ENCODE measurements at regions not wholly inside any gene's neighbourhood (a gene's known extent, or its start where the extent isn't known, plus 50 kb on each side); places are given as distances from the start of the nearest gene placed in this dataset.

DNA sequence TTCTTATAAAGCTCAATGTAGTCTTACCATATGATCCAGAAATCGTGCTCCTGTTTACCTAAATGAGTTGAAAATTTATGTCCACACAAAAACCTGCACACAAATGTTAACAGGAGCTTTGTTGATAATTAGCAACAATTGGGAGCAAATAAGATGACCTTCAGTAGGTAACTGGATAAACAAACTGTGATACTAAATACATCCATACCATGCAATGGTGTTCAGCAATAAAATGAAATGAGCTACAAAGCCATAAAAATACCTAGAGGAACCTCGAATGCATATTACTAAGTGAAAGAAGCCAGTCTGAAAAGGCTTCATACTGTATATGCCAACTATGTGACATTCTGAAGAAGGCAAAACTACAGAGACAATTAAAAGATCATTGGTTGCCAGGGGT, 185.6 kb upstream of the HNRNPA3 start:
- DNase-seq, result no peak

DNA sequence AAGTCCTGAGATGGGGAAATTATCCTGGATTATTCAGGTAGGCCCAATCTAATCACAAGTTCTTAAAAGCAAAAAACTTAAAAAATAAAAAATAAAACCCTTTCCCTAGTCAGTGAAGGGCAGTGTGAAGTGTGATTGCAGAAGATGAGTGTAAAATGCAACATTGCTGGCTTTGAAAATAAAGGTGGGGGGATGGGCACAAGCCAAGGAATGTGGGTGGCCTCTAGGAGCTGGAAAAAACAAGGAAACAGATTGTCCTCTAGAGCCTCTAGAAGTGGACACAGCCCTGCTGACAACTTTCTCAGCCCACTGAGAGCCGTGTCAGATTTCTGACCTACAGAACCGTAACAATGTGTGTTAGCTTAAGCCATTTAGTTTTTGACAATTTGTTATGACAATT, 184.3 kb upstream of the HNRNPA3 start:
- no peak for DNase-seq

DNA sequence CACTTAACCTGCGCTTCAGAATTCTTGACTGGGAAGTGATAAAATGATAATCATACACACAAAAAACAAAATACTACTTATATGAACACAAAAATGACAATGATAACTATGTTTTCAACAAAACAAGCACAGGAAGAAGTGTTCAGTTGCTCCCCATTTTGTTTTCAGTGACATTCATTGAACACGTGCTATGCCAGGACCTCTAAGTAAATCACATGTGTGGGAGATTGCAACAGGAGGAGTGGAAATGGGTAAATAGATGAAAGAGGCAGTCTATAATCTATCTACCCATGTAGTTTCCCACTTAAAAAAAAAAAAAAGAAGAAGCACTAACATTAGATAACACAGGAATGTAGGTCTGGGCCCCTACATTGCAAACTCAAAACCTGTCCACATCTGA, 183.5 kb upstream of the HNRNPA3 start:
- no peak for DNase-seq

DNA sequence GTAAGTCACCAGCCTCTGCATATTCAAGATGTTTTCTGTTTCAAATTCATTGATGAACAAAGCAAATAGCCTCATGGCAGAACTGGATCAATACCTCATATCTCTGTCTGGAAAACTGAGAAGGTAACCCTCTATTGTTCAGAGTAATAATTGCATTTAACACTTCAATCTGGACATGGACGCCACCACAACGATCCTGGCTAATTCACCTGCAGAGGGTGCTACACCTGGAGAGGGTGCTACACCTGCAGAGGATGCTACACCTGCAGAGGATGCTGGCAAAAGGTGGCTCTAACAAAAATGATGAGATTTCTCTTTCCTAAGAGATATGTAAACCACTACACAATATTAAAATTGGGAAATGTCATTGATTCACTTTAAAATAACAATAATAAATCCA, 183.1 kb upstream of the HNRNPA3 start:
- no peak for DNase-seq

DNA sequence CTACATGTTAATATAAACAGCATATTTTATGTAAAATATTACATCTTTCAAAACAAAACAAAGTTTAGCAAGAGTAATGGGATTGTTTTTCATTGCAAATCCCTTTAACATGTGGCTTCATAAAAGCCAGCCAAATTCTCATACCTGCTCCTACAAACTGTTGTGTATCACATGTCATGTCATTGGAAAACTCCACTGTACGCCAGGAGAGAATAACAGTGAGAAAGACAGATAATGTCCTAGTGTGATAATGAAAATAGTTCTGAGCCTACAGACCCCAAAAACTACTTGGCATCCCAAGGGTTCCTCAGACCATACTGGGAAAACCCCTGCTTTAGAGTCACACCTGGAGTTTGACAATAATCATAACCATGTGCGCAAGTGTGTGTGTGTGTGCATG, 182.7 kb upstream of the HNRNPA3 start:
- no peak for DNase-seq

DNA sequence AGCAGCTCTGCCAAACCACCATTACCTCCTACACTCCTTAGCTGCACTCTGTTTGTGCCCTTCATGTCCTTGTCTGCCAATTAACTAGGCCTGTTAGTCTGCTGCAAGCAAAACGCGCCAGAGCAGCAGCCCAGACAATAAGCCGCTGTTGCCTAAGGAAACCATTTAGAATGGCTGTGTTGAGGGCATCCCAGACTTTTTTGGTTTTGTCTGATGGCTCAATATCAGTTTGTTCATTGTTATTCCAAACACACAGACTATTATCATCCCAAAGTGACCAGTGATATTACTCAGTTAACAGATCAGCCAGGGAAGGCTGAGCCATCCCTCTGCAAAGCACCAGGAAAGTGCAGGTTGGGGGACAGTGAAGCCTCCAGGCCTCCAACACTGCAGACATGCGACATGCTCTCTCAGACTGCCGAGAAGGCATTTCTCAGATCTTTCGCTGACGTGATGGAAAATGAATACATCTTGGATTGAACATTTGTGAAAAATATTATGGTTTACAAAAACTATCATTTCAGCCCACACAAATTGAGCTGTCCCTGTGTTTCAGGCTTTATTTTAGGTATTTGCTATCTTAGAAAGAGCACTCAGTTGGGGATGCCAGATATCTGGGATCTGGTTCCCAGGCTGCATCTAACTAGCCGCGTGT, 182.0 kb upstream of the HNRNPA3 start:
- DNase-seq, result no peak

DNA sequence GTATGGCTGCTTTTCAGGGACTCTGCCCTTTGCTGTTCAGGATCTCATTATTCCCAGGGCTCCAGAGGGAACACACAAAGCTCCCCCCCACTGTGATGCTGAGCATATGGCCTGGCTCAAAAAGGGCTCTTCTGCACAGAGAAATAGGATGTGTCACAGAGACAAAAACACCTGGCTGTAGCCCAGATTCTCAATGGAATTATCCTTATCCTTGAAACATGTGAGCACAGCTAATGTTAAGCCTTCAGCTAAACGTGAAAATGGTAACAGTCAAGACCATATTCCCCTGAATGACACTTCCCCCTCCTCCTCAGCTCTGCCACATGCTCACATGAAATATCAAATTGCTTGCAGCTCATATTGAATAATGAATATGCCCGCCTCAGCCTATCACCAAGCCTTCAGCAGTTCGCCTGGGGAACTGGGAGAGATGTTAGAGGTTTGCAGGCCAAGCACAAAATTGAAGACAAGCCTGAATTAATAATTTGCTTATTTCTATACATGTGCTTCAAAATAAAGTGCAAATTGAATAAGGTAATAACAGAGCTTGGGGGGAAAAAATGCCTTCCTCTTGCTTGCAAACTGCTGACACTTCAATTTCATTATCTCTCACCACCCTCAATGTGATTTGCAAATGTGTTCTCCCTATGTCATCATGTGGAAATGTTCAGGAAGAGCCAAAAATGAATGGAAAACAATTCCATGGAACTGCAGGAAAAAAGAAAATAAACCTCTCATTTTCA, 181.0 kb upstream of the HNRNPA3 start:
- DNase-seq, result no peak

DNA sequence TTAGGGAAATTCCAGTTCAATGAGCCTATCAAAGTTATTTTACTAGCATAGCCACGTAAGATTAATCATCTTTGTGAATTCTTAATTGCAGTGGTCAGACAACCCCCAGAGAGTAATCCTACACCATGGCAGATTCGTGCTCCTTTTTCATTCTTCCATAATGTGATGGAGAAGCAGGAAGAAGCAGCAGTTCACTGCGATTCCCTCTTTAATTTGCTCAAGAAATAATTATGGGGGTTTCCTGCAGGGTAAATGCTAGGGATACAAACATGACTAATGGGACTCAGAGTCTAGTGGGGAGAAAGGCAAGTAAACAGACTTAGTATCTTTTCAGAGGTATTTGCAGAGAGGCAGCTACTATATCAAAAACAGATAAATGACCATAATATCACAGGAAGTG, 175.8 kb upstream of the HNRNPA3 start:
- DNase-seq, result no peak

DNA sequence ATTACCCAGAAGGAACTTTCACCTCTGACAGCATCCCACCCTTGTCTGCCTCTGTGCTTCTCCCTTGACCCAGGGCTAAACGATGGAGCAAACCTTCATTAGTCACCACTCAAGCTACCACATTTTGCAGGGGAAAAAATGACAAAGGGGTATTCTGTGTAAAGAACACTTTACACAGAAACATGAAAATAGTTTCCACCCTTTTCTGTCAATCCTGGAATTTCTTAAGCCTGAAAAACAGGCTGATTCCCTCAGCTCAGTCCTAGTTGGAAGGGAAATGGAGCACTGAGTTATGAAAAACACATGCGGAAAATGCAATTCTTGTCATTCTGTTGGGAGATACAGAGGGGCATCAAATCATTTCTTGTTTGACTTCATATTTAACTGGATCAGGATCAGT, 175.0 kb upstream of the HNRNPA3 start:
- DNase-seq, result no peak

DNA sequence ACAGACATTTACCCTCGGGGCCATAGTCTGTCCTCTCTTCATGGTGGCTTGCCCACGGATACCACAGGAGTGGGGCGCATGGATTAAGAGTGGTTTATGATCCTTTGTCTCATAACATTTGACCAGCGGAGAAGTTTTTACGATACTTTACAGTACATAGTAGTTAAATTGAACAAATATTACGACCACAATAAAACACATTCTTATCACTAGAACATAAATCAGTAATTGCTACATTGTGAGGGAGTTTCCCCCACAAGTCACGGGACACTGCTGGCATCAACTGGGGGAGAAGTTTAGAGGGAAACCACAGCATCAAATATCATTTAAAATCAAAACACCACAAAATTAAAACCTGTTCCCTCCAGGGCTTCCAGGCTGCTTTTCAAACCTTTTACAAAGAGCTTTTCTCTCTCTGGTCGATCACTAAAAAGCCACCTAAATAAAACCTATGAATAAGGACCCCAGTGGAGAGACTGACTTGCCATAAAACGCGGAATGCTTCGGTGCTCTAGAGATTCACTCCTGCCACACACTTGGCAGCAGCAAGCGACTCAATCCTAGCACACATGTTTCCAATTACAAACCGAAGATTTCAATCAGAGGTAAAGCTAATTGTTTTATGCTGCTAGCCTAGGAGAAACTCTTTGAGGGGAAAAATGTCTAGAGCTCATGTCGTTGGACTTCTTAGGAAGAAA, 173.7 kb upstream of the HNRNPA3 start:
- no peak for DNase-seq

DNA sequence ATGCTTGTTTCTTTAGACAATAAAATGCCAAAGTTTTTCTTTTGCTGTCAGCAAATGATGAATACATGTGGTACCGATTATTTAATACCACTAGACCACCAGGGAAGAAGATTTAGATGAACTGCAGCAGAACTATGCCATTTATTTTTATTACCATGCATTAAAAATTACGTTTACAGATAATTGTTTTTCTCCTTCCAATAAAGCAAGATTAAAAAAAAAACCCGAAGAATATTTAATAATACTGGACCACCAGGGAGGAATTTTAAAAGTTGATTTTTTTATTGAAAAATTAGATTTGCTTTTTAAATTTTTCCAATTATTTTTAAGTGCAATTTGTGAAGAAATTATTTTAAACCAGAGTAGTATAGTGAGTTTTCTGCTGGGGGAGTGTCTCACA, 170.3 kb upstream of the HNRNPA3 start:
- no peak for DNase-seq

DNA sequence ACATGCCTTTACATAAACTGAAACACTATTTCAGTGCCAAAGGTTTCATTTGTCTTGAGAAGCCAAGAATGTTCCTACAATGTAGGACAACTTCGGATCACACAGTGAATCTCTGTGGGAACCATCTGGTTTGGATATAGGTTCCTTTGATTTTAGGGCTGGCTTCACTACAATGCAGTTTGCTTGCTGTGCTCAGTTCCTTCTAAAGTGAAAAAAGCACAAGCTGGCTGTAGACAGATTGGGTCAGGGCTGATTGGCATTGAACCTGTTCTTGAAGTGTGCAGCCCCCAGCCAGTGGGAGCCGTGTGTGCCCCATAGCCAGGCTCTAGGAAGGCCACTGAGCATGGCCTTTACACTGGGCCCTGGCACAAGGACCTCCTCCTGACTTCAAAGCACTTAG, 167.9 kb upstream of the HNRNPA3 start:
- no peak for DNase-seq

DNA sequence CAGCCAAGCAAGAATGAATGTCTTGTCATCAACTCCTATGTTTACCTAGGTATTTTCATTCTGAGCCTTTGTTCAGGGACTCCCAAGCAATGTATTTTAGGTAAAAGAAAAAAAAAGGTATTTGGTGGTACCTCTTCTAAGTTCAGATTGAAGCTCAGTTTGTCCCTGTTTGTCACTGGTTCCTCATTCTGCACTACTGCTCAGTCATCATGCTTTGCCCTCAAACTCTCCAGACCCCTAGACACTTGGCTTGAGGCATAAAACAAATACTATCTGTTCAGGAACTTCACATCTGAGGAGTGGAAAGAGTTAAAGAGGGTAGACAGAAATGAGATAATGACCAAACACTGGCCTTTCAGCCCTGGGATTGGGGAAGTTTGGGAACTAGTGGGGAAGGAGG, 163.6 kb upstream of the HNRNPA3 start:
- no peak for DNase-seq

DNA sequence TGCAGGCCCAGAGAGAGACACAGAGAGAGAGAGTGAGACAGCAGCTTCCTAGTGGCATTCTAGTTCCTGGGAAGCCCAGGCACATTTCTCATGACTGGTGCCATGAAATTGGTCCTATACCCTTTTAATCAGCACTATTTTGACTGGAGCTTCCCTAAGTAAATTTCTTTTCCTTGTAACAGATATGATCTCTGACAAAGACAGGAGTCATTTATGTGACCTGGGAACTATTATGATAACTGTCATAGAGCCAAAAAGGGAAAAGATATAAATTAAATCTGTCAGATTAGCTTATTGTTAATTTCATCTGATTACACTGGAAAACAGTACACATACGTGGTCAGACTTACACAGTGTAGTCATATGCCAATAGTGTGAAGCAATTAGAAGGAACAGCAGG, 161.3 kb upstream of the HNRNPA3 start:
- no peak for DNase-seq

DNA sequence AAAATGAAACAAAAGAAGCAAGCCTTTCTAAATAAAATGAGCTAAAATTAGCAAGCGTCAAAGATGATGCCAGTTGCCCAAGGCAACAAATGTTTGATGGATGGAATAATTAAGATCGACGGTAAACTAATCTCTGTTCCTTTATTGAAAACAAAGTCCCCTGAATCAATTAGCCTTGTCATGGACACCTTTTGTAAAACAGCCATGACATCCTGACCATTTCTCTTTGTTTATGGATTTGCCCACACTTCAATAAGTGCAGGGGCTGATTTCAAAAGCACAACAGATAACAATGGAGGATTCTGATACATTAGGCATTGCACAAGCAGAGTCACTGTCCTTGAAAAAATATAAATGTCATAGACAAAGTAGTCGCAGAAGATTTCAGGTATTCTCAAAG, 160.1 kb upstream of the HNRNPA3 start:
- DNase-seq, result no peak

DNA sequence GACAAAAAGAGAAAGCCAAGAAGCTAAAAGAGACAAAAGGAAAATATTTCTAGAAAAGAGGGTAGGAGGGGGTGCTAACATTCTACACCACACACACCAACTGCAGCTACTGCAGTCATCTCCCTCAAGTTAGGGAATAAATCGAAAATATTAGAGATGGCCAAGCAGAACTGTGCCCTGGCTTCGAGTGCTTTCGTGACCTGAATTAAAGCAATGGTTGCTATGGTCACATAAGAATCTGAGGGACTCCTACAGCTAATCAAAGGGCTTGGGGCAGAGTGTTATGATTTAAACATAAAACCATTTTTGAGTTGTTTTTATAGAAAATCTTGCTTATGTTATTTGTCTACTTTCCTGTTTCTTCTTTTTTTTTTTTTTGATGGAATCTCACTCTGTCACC, 159.6 kb upstream of the HNRNPA3 start:
- no peak for DNase-seq

DNA sequence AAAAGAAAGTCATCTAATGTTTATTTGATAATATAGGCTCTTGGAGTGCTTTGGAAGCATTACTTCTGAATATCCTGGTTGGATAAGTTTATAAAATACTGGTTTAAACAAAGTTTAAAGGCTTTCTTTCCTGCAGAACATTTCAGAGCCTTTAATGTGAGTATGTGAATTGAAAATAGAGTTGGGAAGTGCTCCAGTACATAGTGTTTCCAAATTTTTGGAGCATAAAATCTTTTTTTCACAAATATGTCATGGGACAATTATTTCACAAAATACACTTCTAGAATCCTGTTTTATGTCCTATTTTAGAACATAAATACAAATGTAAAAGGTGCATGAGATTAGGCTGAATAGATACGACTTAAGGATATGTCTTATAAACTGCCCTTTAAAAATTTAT, 158.9 kb upstream of the HNRNPA3 start:
- DNase-seq, result no peak

DNA sequence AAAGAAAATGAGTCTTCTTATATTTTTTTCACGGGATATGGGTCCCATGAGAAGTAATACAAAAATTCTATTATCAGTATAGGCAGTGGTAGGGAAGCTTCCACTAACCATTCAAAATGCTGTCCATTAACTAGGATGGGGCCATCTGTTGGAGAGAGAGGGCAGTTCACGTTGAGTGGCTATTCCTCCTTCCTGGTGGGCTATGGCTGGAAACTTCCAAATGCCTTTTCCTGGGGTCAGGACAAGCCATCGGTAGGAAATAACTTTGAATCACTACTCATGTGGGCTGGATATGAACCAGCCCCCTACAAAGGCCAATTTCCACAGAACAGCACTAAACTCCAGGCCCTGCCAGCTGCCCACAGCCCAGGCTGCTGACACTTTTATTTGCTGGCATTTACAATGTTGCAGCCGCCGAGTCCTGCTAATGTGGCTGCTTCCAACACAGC, 156.1 kb upstream of the HNRNPA3 start:
- DNase-seq, result no peak

DNA sequence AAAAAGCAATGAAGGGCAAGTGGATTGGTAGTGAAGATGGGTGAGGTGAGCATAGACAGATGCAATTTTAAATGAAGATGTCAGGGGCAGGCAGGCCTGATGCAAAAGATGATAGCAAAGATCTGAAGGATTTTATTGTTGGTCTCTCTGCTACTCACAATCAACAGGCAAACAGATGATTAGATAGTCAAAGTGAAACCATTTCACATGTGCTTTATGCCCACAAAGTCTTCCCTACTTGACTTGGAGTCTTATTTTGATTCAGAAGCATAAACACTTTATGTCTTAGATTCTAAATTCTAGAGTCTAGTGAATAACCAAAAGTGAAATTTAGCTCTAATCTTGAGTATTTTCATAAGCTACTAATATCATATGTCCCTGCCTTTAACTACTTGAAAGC, 153.8 kb upstream of the HNRNPA3 start:
- DNase-seq, result no peak

DNA sequence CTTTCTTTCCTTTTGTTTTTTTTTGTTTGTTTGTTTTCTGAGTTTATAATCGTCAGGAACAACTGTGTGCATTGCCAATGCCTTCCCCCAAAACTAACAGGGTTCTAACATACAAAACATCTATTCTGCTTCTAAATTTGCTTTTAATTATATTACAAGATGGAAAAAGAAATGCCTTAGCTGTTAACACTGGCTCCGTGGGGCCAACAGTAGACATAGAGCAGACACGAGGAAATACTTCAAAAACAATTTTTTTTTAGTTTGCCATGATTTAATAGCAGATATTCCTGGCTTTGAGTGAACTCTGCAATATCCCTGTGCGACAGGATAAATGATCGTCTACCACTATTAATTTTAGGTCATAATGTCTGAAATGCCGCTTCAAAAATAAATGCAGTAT, 153.3 kb upstream of the HNRNPA3 start:
- DNase-seq, result no peak

DNA sequence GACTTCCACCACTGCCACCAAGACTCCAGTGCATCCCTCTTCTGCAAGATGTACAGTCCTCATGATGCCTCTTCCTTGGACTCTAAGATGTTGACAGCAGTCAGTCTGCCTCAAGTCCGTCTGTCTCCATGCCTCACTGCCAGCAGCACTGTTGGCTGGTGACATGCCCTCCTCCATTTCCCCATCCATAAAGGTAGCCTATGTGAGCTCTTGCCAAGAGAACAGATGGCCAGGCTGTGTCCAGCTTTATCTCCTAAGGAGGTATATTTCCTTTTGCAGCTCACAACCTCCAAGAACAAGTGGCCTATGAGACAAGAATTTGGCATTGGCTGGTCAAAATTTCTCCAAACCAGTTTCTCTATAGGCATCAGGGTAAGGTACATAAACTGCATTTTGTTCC, 149.3 kb upstream of the HNRNPA3 start:
- DNase-seq, result no peak

DNA sequence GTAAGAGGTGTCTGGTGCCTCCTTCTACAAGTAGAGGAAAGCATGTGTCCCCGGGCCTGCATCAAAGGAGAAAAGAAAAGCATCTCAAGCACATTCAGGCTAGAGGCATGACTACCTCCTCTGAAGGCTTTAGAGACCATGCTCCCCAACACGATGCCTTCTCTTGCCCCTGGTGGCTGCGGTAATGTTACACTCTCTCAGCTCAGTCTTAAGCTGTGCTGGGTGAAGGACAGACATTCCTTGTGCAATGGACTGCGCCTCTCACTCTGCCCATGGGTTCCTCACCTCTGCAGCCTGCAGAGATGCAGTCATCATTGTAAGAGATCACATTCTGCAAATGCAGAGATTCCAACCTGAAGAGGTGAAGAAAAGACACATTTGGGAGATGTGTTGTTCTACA, 148.2 kb upstream of the HNRNPA3 start:
- DNase-seq, result no peak

DNA sequence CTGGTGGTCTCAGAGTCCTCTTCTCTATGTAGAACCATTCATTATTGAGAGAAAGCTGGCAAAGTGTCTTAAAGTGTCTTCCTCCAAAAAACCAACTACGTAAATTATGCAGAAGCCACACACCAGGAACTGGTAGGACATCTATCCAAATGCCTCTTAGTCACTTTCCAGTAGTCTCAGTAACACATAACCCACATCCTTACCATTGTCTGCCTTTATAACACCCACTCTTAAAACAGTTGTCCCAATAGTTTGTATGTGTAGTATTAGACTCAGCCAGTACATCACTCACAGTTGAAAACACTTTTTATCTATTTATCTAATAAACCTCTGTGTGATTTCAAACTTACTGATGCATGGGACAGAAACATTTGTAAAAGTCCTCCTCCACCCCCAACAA, 143.6 kb upstream of the HNRNPA3 start:
- DNase-seq, result no peak

DNA sequence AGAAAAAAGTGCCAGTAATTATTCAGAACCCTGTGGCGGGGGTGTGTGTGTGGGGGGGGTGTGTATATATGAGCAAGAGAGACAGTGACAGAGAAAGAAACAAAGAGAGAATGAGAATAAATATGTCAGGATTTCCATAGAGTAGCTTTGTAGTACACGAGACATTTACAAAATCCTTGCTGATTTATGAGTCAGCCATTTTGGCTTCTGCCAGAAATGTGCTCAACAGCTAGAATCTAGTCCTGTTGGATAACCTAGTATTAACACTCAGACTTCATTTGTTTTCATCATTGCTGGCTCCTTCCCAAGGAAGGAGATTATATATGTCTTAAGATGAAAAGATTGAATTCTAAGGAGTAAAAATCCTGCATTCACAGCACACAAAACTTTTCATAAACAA, 140.5 kb upstream of the HNRNPA3 start:
- no peak for DNase-seq

Measured in occipital lobe (tissue), 1 donor.